Endothelial cell of umbilical vein (primary cell): ENCODE measurements at regions not wholly inside any gene's neighbourhood (a gene's known extent, or its start where the extent isn't known, plus 50 kb on each side); places are given as distances from the start of the nearest gene placed in this dataset.

Source experiments
- BruUV-seq: library from RNA; stranded (reverse); fragments of 400-500 nt; replicated peaks from 2 replicates; lab custom pipeline; 2021; lab: Mats Ljungman, UMichigan
- CTCF ChIA-PET: fragments of 300-600, 350-600 bp; sonication (Branson Sonifier 250); formaldehyde crosslinking; loops from one replicate; lab custom pipeline; 2021; ENCODE audit warnings: antibody characterized with exemption, inconsistent platforms; lab: Charles Lee
- POLR2A ChIA-PET: fragments of 300-600, 350-600 bp; sonication (Branson Sonifier 250); formaldehyde crosslinking; loops from one replicate; lab custom pipeline; 2021; ENCODE audit warnings: antibody characterized with exemption, inconsistent platforms; lab: Charles Lee
- DNase-seq: peaks from one replicate; pipeline ENCODE4 v3.0.0-alpha.2; 2011; ENCODE audit warnings: low read depth, low spot score
- FAIRE-seq: peaks from 2 replicates; lab custom pipeline; 2011; peaks lifted over from hg19 to GRCh38; lab: Jason Lieb, UNC
- H2AFZ ChIP-seq: 2 replicates; pipeline ENCODE4 v1.6.0; 2012; ENCODE audit warnings: low read depth, low read length, control low read depth, inconsistent platforms
- H3K27ac ChIP-seq: 2 replicates; pipeline ENCODE4 v1.5.1; 2011; ENCODE audit warnings: low read depth, mild to moderate bottlenecking, control low read depth, low read length, moderate library complexity; ENCODE audit not compliant: insufficient read depth
- H3K27me3 ChIP-seq, 2 experiments: 2 replicates each; pipeline versions ENCODE4 v1.6.0 to v1.6.1; 2011; ENCODE audit warnings: low read length in 2 of 2, mixed read lengths in 1 of 2; ENCODE audit not compliant: control insufficient read depth in 2 of 2, insufficient read depth in 2 of 2
- H3K36me3 ChIP-seq, 2 experiments: 2 replicates in 1 of 2; 3 replicates in 1 of 2; pipeline ENCODE4 v1.5.1; 2011; ENCODE audit warnings: low read length in 2 of 2, mild to moderate bottlenecking in 1 of 2, moderate library complexity in 1 of 2; ENCODE audit not compliant: control insufficient read depth in 2 of 2, insufficient read depth in 2 of 2; ENCODE audit errors: extremely low read depth in 1 of 2
- H3K4me1 ChIP-seq: 3 replicates; pipeline ENCODE4 v1.5.1; 2011; ENCODE audit warnings: mild to moderate bottlenecking, low read length; ENCODE audit not compliant: control insufficient read depth, insufficient read depth; ENCODE audit errors: extremely low read depth
- H3K4me2 ChIP-seq: 2 replicates; pipeline ENCODE4 v1.6.1; 2011; ENCODE audit warnings: low read length, control low read depth, mixed read lengths; ENCODE audit not compliant: insufficient read depth
- H3K4me3 ChIP-seq, 3 experiments: fragments of 200-600 bp in 1 of 3; sonication (generic), shearing (Covaris generic) in 1 of 3; replicated peaks in 1 of 3; 2 replicates each; pipeline ENCODE4 v1.5.1; 2011 to 2016; ENCODE audit warnings: control low read depth in 3 of 3, low read length in 3 of 3, mild to moderate bottlenecking in 2 of 3, inconsistent platforms in 1 of 3, low read depth in 1 of 3, moderate library complexity in 1 of 3; ENCODE audit not compliant: insufficient read depth in 1 of 3
- H3K79me2 ChIP-seq: 2 replicates; pipeline ENCODE4 v1.6.0; 2012; ENCODE audit warnings: low read length, inconsistent platforms; ENCODE audit not compliant: control insufficient read depth, insufficient read depth
- H3K9ac ChIP-seq: replicated peaks from 2 replicates; pipeline ENCODE3; 2011; ENCODE audit warnings: low read length, control low read depth; ENCODE audit not compliant: insufficient read depth; ENCODE audit errors: extremely low read depth
- H3K9me1 ChIP-seq: replicated peaks from 3 replicates; pipeline ENCODE4 v1.6.0; 2011; ENCODE audit warnings: mild to moderate bottlenecking, low read length; ENCODE audit not compliant: control insufficient read depth, insufficient read depth; ENCODE audit errors: extremely low read depth
- H3K9me3 ChIP-seq: replicated peaks from 2 replicates; pipeline ENCODE4 v1.5.1; 2012; ENCODE audit warnings: low read length, inconsistent platforms; ENCODE audit not compliant: control insufficient read depth, insufficient read depth
- H4K20me1 ChIP-seq: replicated peaks from 2 replicates; pipeline ENCODE3; 2011; ENCODE audit warnings: mild to moderate bottlenecking, low read length; ENCODE audit not compliant: control insufficient read depth, insufficient read depth; ENCODE audit errors: extremely low read depth
- CTCF ChIP-seq, 2 donors: IDR thresholded peaks; 1 replicate in 1 of 2; 2 replicates in 1 of 2; pipeline ENCODE4 v1.5.1; 2011; ENCODE audit warnings: low read length in 2 of 2, mild to moderate bottlenecking in 2 of 2, moderate library complexity in 2 of 2, control low read depth in 1 of 2, inconsistent platforms in 1 of 2, low read depth in 1 of 2; ENCODE audit not compliant: insufficient read depth in 1 of 2; ENCODE audit errors: extremely low read depth in 1 of 2
- EZH2 ChIP-seq: IDR thresholded peaks from 2 replicates; pipeline ENCODE4 v1.6.1; 2012; ENCODE audit warnings: borderline replicate concordance, low read depth, mild to moderate bottlenecking, moderate library complexity, low read length, inconsistent platforms; ENCODE audit not compliant: severe bottlenecking
- FOS ChIP-seq: IDR thresholded peaks from 2 replicates; pipeline ENCODE4 v1.6.1; 2011; ENCODE audit warnings: mild to moderate bottlenecking, low read length, moderate library complexity, borderline replicate concordance; ENCODE audit not compliant: insufficient read depth
- GATA2 ChIP-seq: IDR thresholded peaks from 2 replicates; pipeline ENCODE4 v1.7.0; 2011; ENCODE audit warnings: low read depth, mild to moderate bottlenecking, moderate library complexity, mixed read lengths, low read length; ENCODE audit not compliant: insufficient read length, insufficient read depth
- JUN ChIP-seq: IDR thresholded peaks from 2 replicates; pipeline ENCODE4 v1.6.1; 2011; ENCODE audit warnings: borderline replicate concordance, low read depth; ENCODE audit not compliant: insufficient read length, insufficient read depth
- MAX ChIP-seq: IDR thresholded peaks from 2 replicates; pipeline ENCODE4 v1.6.1; 2011; ENCODE audit not compliant: insufficient read depth, insufficient read length
- MYC ChIP-seq: IDR thresholded peaks from one replicate; pipeline ENCODE4 v1.6.1; 2011; ENCODE audit warnings: mild to moderate bottlenecking, low read depth, low read length
- POLR2A ChIP-seq: IDR thresholded peaks from 2 replicates; pipeline ENCODE4 v1.6.1; 2012; ENCODE audit warnings: low read depth, mild to moderate bottlenecking, control low read depth, low read length
- POLR2AphosphoS5 ChIP-seq: IDR thresholded peaks from 2 replicates; pipeline ENCODE4 v1.6.1; 2012; ENCODE audit warnings: low read depth, mild to moderate bottlenecking, control low read depth, low read length, moderate library complexity; ENCODE audit not compliant: insufficient read depth
- dilution Hi-C: fragments of 300-500 bp; cut with MboI; formaldehyde crosslinking; loops from one replicate; pipeline ENCODE4 v1.15.0; 2019; ENCODE audit warnings: low sequenced_read_pairs; ENCODE audit not compliant: extremely low pct_ligation_motif_present
- intact Hi-C: fragments of 100-400 bp; cut with micrococcal nuclease; formaldehyde crosslinking; loops from one replicate; pipeline ENCODE4 v1.10.0; 2022

GRCh38 chr6:165173484-165173883 is 135.9 kb downstream of the C6orf118 start:
- DNase-seq: no peak

More at GRCh38 chr6:165173484-165173883, 135.9 kb downstream of the C6orf118 start:
- no peak overlapping the region for H3K4me3 ChIP-seq
- no peaks in the 10 kb centered on the region for H3K4me1 ChIP-seq
- no peak overlapping the region for H2AFZ ChIP-seq
- ChIA-PET POLR2A (no interaction called here), CTCF (no interaction called here)
- no peak for FAIRE-seq
- H3K36me3 ChIP-seq: no peaks in the 10 kb centered on the region
- intact Hi-C loops: no loop called here
- H3K9me3 ChIP-seq: no peaks in the 10 kb centered on the region
- no TSS peak for BruUV-seq
- no peak overlapping the region for H3K9ac ChIP-seq
- no peaks in the 10 kb centered on the region for H3K9me1 ChIP-seq
- dilution Hi-C loops: no loop called here
- no peak overlapping the region for H3K27ac ChIP-seq
- TF ChIP-seq FOS (no peak), MAX (no peak), POLR2A (no peak), EZH2 (no peak), MYC (no peak), POLR2AphosphoS5 (no peak), CTCF (IDR thresholded peaks at IDR 0.05; ENCODE audit: extremely low read depth in 1 of 2, insufficient read depth in 1 of 2, low read depth in 1 of 2, low read length in 2 of 2) (no peak), GATA2 (no peak), JUN (no peak)
- no peak overlapping the region for H3K4me2 ChIP-seq
- no peaks in the 10 kb centered on the region for H3K79me2 ChIP-seq
- H4K20me1 ChIP-seq: no peaks in the 10 kb centered on the region
- no peaks in the 10 kb centered on the region for H3K27me3 ChIP-seq
